ENCODE measurements at regions not wholly inside any gene's neighbourhood (a gene's known extent, or its start where the extent isn't known, plus 50 kb on each side); places are given as distances from the start of the nearest gene placed in this dataset.

GRCh38 chr4:151912632-151913031 is 151.8 kb upstream of the GATB start:
- intact Hi-C loops (cut with DNase I) = no loop called here
- ATAC-seq (no peak), DNase-seq (ENCODE audit: missing footprints) (no peak)

- ATAC-seq (no peak), DNase-seq (ENCODE audit: missing footprints) (no peak)
- intact Hi-C loops (cut with DNase I) = no loop called here
These were observed 151.2 kb upstream of the GATB start for GRCh38 chr4:151911970-151912369.

- DNase-seq (ENCODE audit: missing footprints) = no peak
- no peak for ATAC-seq
- intact Hi-C loops (cut with DNase I) = no loop called here
These were observed 148.1 kb upstream of the GATB start for GRCh38 chr4:151908734-151909497.

- DNase-seq (ENCODE audit: missing footprints) (no peak), ATAC-seq (no peak)
- intact Hi-C loops (cut with DNase I) = no loop called here
These were observed 147.4 kb upstream of the GATB start for GRCh38 chr4:151908201-151908600.

GRCh38 chr4:151906438-151906837 is 145.6 kb upstream of the GATB start:
- intact Hi-C loops (cut with DNase I) = no loop called here
- no peak for ATAC-seq
- DNase-seq (ENCODE audit: missing footprints) = no peak

GRCh38 chr4:151905197-151905596 is 144.4 kb upstream of the GATB start:
- no peak for ATAC-seq
- DNase-seq (ENCODE audit: missing footprints) = no peak
- intact Hi-C loops (cut with DNase I) = no loop called here

GRCh38 chr4:151901631-151902030 is 140.8 kb upstream of the GATB start:
- ATAC-seq = no peak
- DNase-seq (ENCODE audit: missing footprints) = no peak
- intact Hi-C loops (cut with DNase I) = no loop called here

- DNase-seq (ENCODE audit: missing footprints) = no peak
- intact Hi-C loops (cut with DNase I) = no loop called here
- no peak for ATAC-seq
These were observed 136.1 kb upstream of the GATB start for GRCh38 chr4:151896880-151897279.

GRCh38 chr4:151895671-151896070 is 134.9 kb upstream of the GATB start:
- intact Hi-C loops (cut with DNase I) = no loop called here
- DNase-seq (ENCODE audit: missing footprints) (no peak), ATAC-seq (no peak)

- intact Hi-C loops (cut with DNase I) = no loop called here
- ATAC-seq (no peak), DNase-seq (ENCODE audit: missing footprints) (no peak)
These were observed 133.4 kb upstream of the GATB start for GRCh38 chr4:151894246-151894645.

- DNase-seq (ENCODE audit: missing footprints) (no peak), ATAC-seq (no peak)
These were observed 127.6 kb upstream of the GATB start for GRCh38 chr4:151888367-151888866.

GRCh38 chr4:151887816-151888180 is 127.0 kb upstream of the GATB start:
- no peak for ATAC-seq
- intact Hi-C loops (cut with DNase I) = no loop called here
- DNase-seq (ENCODE audit: missing footprints) = no peak

More at GRCh38 chr4:151888367-151888866, 127.6 kb upstream of the GATB start:
- intact Hi-C loops (cut with DNase I) = no loop called here

GRCh38 chr4:151887031-151887815 is 126.4 kb upstream of the GATB start:
- intact Hi-C loops (cut with DNase I) = no loop called here
- DNase-seq (ENCODE audit: missing footprints) (no peak), ATAC-seq (no peak)

- ATAC-seq = no peak
- DNase-seq (ENCODE audit: missing footprints) = no peak
- intact Hi-C loops (cut with DNase I) = no loop called here
These were observed 124.3 kb upstream of the GATB start for GRCh38 chr4:151885123-151885522.

GRCh38 chr4:151883747-151884146 is 122.9 kb upstream of the GATB start:
- intact Hi-C loops (cut with DNase I) = no loop called here
- DNase-seq (ENCODE audit: missing footprints) (no peak), ATAC-seq (no peak)

- ATAC-seq = no peak
- DNase-seq (ENCODE audit: missing footprints) = no peak
- intact Hi-C loops (cut with DNase I) = no loop called here
These were observed 121.4 kb upstream of the GATB start for GRCh38 chr4:151882072-151882803.

- DNase-seq (ENCODE audit: missing footprints) = no peak
- intact Hi-C loops (cut with DNase I) = no loop called here
These were observed 119.1 kb upstream of the GATB start for GRCh38 chr4:151879705-151880445.

GRCh38 chr4:151876381-151876988 is 115.7 kb upstream of the GATB start:
- DNase-seq (ENCODE audit: missing footprints) = no peak
- ATAC-seq = no peak
- intact Hi-C loops (cut with DNase I) = no loop called here

More at GRCh38 chr4:151879705-151880445, 119.1 kb upstream of the GATB start:
- no peak for ATAC-seq

All from Right ventricle myocardium inferior (tissue), 1 donor.